Natural killer cell (primary cell): ENCODE measurements at regions not wholly inside any gene's neighbourhood (a gene's known extent, or its start where the extent isn't known, plus 50 kb on each side); places are given as distances from the start of the nearest gene placed in this dataset.

ENCODE experiments used
- ATAC-seq, 3 donors: fragments of 150-1000 bp in 2 of 3; fragments of 200-7000 bp in 1 of 3; cut with Tn5 transposase; 1 replicate in 1 of 3; 2 replicates in 2 of 3; pipeline ENCODE4 v1.10.0; 2021; ENCODE audit warnings: mild to moderate bottlenecking in 2 of 3, moderate library complexity in 2 of 3
- DNase-seq, 2 donors: peaks; one replicate each; pipeline versions ENCODE4 v3.0.0 to v3.0.0-alpha.2; 2013 to 2021; ENCODE audit warnings: mixed read lengths in 1 of 2
- H3K27ac ChIP-seq: one replicate; pipeline ENCODE4 v1.5.1; 2013; ENCODE audit warnings: mild to moderate bottlenecking, low read length
- H3K27me3 ChIP-seq: one replicate; pipeline ENCODE4 v1.6.1; 2013; ENCODE audit warnings: low read length; ENCODE audit not compliant: control insufficient read depth, insufficient read depth
- H3K36me3 ChIP-seq: one replicate; pipeline ENCODE4 v1.6.1; 2013; ENCODE audit warnings: low read length; ENCODE audit not compliant: control insufficient read depth, insufficient read depth
- H3K4me1 ChIP-seq: one replicate; pipeline ENCODE4 v1.6.1; 2013; ENCODE audit warnings: low read length; ENCODE audit not compliant: control insufficient read depth, insufficient read depth
- H3K4me3 ChIP-seq: one replicate; pipeline ENCODE4 v1.5.1; 2013; ENCODE audit warnings: low read length
- H3K9me3 ChIP-seq: one replicate; pipeline ENCODE4 v1.6.1; 2013; ENCODE audit warnings: low read length; ENCODE audit not compliant: control insufficient read depth, insufficient read depth
- H3K27ac Mint-ChIP-seq, 2 donors: one replicate each; pipeline ENCODE4 v1.8.0; 2022; ENCODE audit warnings: mild to moderate bottlenecking in 2 of 2, mixed read lengths in 2 of 2, moderate library complexity in 1 of 2
- H3K27me3 Mint-ChIP-seq, 2 donors: one replicate each; pipeline ENCODE4 v1.8.0; 2022; ENCODE audit warnings: low read depth in 2 of 2, mixed read lengths in 2 of 2
- H3K36me3 Mint-ChIP-seq: one replicate; pipeline ENCODE4 v1.8.0; 2022; ENCODE audit warnings: mixed read lengths
- H3K4me1 Mint-ChIP-seq, 2 donors: one replicate each; pipeline ENCODE4 v1.8.0; 2022; ENCODE audit warnings: mixed read lengths in 2 of 2
- H3K4me3 Mint-ChIP-seq: one replicate; pipeline ENCODE4 v1.8.0; 2022; ENCODE audit warnings: mild to moderate bottlenecking, moderate library complexity, mixed read lengths
- H3K9me3 Mint-ChIP-seq, 2 donors: one replicate each; pipeline ENCODE4 v1.8.0; 2022; ENCODE audit warnings: mixed read lengths in 2 of 2
- WGBS: methylation state at CpG from one replicate; pipeline ENCODE4 v1.1.7; 2013; ENCODE audit warnings: missing lambda C conversion rate; ENCODE audit not compliant: insufficient coverage; 5-methylcytosine and 5-hydroxymethylcytosine counted together
- intact Hi-C: fragments of 100-400 bp; cut with micrococcal nuclease; formaldehyde crosslinking; loops from one replicate; pipeline ENCODE4 v1.14.2; 2022
- TF ChIP-seq, protein P1 (sequence below): fragments of 200-600 bp; IDR thresholded peaks from one replicate; pipeline ENCODE4 v1.8.0; 2022; ENCODE audit warnings: antibody characterized with exemption

DNA sequence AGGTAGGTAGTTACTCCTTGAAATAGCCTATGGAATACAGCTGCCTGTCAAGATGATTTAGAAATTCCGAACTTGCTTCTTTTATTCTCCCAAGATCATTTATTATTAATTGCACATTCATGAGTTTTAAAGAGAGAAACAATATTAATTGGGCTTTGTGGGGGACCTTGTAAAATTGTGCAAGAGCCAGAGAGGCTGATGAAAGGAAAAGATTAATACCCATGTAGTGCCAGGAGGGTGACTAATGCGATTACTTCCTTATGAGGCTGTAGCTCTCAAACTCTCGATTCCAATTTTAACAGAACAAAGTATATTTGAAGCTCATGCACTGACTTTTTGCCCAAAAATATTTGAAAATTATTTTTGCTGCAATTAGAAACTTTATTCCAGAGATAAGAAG lies 423.8 kb upstream of the ID4 start:
- no peaks in the 10 kb centered on the region for H3K4me1 ChIP-seq
- H3K9me3 ChIP-seq: peaks cover 4% of the 10 kb centered on the region
- Mint-ChIP-seq H3K4me3 (no peak overlapping the region), H3K27ac (no peak overlapping the region), H3K27me3 (no peaks in the 10 kb centered on the region), H3K9me3 (peaks cover 7 to 12% of the 10 kb centered on the region in 2 donors), H3K4me1 (no peaks in the 10 kb centered on the region), H3K36me3 (no peaks in the 10 kb centered on the region)
- no peaks in the 10 kb centered on the region for H3K27me3 ChIP-seq
- intact Hi-C loops: no loop called here
- DNase-seq: no peak
- H3K36me3 ChIP-seq: no peaks in the 10 kb centered on the region
- TF ChIP-seq, protein P1, sequence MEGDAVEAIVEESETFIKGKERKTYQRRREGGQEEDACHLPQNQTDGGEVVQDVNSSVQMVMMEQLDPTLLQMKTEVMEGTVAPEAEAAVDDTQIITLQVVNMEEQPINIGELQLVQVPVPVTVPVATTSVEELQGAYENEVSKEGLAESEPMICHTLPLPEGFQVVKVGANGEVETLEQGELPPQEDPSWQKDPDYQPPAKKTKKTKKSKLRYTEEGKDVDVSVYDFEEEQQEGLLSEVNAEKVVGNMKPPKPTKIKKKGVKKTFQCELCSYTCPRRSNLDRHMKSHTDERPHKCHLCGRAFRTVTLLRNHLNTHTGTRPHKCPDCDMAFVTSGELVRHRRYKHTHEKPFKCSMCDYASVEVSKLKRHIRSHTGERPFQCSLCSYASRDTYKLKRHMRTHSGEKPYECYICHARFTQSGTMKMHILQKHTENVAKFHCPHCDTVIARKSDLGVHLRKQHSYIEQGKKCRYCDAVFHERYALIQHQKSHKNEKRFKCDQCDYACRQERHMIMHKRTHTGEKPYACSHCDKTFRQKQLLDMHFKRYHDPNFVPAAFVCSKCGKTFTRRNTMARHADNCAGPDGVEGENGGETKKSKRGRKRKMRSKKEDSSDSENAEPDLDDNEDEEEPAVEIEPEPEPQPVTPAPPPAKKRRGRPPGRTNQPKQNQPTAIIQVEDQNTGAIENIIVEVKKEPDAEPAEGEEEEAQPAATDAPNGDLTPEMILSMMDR: no peak
- no peak for ATAC-seq
- H3K4me3 ChIP-seq: no peak overlapping the region
- WGBS: 90% methylated on average over 2 of the region's 3 CpGs
- H3K27ac ChIP-seq: no peak overlapping the region

DNA sequence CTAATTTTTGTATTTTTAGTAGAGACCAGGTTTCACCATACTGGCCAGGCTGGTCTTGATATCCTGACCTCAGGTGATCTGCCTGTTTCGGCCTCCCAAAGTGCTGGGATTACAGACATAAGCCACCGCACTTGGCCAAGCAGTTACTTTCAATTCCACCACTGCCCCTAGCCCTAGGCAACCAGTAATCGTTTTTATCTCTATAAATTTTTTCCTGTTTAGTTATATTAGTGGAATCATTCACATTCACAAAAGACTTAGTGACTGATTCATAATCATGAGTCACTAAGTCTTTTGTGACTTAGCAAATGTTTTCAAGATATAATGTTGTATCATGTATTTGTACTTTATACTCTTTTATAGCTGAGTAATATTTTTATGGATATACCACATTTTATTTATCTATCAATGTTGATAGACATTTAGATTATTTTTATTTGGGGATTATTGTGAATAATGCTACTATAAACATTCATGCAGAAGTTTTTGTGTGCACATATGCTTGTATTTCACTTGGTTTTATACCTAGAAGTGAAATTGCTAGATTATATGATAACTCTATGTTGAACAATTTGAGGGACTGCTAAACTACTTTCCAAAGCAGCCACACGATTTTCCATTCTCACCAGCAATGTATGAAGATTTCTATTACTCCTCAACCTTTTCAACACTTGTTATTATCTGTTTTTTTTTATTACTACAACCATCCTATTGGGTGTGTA lies 421.4 kb upstream of the ID4 start:
- 95% methylated on average over 2 of the region's 4 CpGs for WGBS
- H3K4me3 Mint-ChIP-seq: no peak overlapping the region
- H3K36me3 ChIP-seq: no peaks in the 10 kb centered on the region

DNA sequence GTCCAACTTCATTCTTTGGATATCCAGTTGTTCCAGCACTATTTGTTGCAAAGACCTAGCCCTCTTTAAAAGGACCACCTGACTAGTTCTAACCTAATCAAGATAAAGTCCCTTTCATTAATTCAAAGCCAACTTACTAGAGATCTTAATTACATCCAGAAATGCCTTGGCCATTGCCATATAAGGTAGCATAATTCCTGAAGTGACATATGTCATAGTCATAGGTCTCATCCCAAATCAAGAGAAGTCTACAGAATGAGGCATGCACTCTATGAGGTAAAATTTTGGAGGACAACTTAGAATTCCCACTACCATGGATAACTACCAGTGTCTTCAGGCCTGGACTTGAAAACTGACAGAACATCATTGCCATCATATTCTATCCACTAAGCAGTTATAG lies 420.4 kb upstream of the ID4 start:
- Mint-ChIP-seq H3K27me3 (no peaks in the 10 kb centered on the region), H3K4me1 (no peaks in the 10 kb centered on the region), H3K4me3 (no peak overlapping the region), H3K27ac (no peak overlapping the region), H3K36me3 (no peaks in the 10 kb centered on the region), H3K9me3 (peaks cover 16 to 21% of the 10 kb centered on the region in 2 donors)
- no peak overlapping the region for H3K4me3 ChIP-seq
- H3K9me3 ChIP-seq: peaks cover 4% of the 10 kb centered on the region
- H3K36me3 ChIP-seq: no peaks in the 10 kb centered on the region
- TF ChIP-seq, protein P1: no peak
- DNase-seq (no peak), ATAC-seq (no peak)
- no peaks in the 10 kb centered on the region for H3K4me1 ChIP-seq
- intact Hi-C loops: no loop called here
- H3K27me3 ChIP-seq: no peaks in the 10 kb centered on the region
- H3K27ac ChIP-seq: no peak overlapping the region

More for the DNA sequence above, 421.4 kb upstream of the ID4 start:
- H3K36me3 Mint-ChIP-seq: no peaks in the 10 kb centered on the region
- ATAC-seq (no peak), DNase-seq (no peak)
- no peak overlapping the region for H3K4me3 ChIP-seq
- no peak overlapping the region for H3K27ac Mint-ChIP-seq
- no peaks in the 10 kb centered on the region for H3K4me1 Mint-ChIP-seq
- peaks cover 14 to 15% of the 10 kb centered on the region in 2 donors for H3K9me3 Mint-ChIP-seq
- intact Hi-C loops: no loop called here
- TF ChIP-seq, protein P1: no peak
- no peak overlapping the region for H3K27ac ChIP-seq
- H3K4me1 ChIP-seq: no peaks in the 10 kb centered on the region
- peaks cover 4% of the 10 kb centered on the region for H3K9me3 ChIP-seq
- no peaks in the 10 kb centered on the region for H3K27me3 Mint-ChIP-seq
- H3K27me3 ChIP-seq: no peaks in the 10 kb centered on the region

DNA sequence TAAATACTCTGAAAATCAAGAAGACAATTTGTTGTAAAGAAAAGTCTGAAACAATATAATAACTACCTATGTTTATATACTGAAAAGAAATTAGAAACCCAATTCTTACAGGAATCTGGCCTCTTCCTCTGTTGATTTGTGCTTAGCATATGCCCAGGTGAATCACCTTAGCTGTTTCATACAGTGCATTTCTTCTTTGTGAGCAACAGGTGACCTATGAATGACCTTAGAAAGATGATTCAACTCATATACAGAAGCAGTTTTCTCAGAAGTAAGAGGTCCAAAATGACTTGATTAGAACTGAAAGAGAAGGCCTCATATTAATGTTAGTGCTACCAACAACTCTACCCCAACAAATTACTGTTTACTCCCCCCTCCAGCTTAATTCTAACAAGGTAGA lies 419.5 kb upstream of the ID4 start:
- Histone ChIP-seq H3K4me1 (no peaks in the 10 kb centered on the region), H3K27me3 (no peaks in the 10 kb centered on the region), H3K36me3 (no peaks in the 10 kb centered on the region), H3K9me3 (peaks cover 4% of the 10 kb centered on the region), H3K27ac (no peak overlapping the region), H3K4me3 (no peak overlapping the region)
- H3K36me3 Mint-ChIP-seq: no peaks in the 10 kb centered on the region
- ATAC-seq (no peak), DNase-seq (no peak)
- TF ChIP-seq, protein P1: no peak
- H3K4me3 Mint-ChIP-seq: no peak overlapping the region
- no peak overlapping the region for H3K27ac Mint-ChIP-seq
- no peaks in the 10 kb centered on the region for H3K27me3 Mint-ChIP-seq
- H3K4me1 Mint-ChIP-seq: no peaks in the 10 kb centered on the region
- H3K9me3 Mint-ChIP-seq: peaks cover 18 to 21% of the 10 kb centered on the region in 2 donors
- intact Hi-C loops: no loop called here
